HG02981 (cell line): ENCODE measurements at regions not wholly inside any gene's neighbourhood (a gene's known extent, or its start where the extent isn't known, plus 50 kb on each side); places are given as distances from the start of the nearest gene placed in this dataset.
"Not testable (repeated sequence)": the region's sequence is repeated elsewhere in the genome, so short reads cannot be mapped to it uniquely, and the experiment has no call there.

Source experiments
- ATAC-seq: cut with Tn5 transposase; IDR thresholded peaks from one replicate; pipeline ENCODE4 v1.9.1; 2021; ENCODE audit warnings: mild to moderate bottlenecking, moderate library complexity; ENCODE audit not compliant: unreplicated experiment

DNA sequence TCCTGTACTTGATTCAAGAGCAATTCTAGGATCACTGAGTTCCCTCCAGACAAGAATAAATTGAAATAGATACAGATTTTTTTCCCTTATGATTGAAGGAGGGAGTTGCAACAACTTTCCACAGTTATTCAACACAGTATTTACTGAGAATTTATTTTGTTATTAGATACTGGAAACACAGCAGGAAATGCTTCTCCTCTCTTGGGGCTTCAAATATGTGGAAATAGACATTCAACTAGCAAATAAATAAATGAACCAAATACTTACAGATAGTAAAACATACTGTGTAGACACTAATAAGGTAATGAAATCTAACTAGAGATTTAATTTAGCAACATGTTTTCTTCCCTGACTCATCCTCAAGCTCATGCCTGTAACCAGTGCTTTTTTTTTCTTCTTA is 169.2 kb downstream of the LNPK start:
- no peak for ATAC-seq

DNA sequence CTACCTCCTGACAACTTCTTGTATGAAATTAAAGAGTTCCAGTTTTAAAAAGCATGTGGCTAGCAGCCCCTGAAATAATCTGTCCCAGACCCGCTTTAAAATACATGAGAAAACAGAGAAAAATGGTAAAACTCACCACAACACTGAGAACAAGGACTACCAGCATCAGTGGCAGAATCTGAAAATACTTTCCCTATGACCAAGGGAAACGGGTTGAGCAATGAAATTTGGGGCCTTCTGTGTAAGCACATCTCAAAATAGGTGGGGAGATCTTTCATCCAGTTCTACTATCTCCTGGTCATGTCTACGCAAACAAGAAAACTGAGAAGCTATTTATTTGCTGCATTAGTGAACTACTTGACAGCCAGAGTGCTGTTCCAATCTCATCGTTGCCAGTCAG is 172.3 kb downstream of the LNPK start:
- ATAC-seq, result no peak

DNA sequence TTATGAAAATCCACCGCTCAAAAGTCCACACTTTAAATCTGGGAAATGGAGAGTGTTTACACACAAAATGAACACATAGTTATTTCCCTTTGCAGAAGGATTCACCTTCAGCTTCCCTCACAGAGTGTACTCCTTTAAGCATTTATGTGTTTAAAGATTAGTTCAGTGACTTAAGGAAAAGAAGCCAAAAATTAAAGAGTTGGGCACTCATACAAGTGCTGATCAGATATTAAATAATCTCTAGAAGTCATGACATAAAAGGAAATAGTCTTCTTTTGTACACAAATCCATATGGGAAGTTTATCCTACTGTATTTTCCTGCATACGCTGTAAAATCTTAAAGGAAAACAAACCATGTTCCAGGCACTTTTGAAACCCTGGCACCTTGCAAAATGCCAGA is 174.2 kb downstream of the LNPK start:
- no peak for ATAC-seq

DNA sequence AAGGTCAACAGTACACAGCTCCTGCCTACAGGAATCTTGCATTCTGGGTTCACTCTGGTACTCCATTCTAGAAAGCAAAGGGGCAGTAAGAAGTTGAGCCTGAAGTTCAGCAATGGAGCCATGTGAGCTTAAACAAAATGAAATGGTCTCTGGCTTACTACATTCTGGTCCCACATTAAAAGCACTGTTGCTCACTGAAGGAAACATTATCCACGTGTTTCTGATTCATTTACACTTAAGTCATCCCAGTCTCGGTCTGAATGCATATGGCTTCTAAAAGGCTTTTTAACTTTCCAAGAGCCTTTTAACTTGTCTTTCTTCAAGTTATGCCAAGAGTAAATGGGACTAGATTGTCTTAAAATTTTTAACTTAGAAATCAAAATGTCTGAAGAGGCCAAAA is 177.8 kb downstream of the LNPK start:
- no peak for ATAC-seq

DNA sequence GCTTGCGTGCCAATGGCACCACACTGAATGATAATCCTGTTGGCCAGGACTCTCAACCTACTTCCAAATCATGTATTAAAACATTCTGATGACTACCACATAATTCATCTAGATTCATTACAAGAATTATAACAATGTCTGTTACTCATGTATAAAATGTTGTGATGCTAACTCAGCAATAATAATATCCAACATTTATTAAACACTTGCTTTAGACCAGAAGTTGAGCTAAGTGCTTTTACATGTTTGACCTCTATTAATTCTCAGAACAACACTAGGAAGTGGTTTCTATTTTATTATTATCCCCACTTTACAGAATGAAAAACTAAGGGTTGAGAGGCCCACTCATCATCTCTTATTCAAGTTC is 178.4 kb downstream of the LNPK start:
- no peak for ATAC-seq

DNA sequence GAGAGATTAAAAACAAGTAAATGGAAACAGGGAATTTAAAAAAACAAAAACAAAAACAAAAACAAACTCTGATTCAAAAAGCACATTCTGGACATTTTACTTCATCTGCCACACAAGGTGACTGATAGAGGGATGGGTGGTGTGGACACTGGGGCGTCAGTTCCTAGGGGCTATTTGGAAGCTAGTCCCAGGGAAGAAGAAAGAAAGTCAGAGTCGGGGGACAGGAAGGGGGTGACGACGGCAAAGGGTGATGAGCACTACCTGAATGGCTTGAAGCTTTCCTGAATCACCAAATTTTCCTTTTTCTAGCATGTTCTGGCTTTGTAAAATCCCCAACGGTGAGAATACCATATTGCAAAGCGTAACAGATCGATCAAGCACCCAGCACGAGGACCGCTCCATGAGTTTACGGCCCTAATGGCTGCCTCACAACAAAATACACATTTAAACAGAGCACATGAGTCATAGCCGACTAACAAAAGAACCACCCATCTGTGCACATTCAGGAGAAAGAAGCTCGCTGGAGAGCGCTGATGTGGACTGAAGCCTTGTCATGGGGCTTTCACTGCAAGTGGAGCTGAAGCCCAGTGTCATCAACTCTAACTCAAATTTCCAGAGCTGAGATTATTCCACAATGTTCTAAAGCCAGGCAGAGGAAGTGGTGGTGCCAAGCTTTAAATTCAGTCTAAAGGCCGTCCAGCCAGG is 178.9 kb downstream of the LNPK start:
- no peak for ATAC-seq

DNA sequence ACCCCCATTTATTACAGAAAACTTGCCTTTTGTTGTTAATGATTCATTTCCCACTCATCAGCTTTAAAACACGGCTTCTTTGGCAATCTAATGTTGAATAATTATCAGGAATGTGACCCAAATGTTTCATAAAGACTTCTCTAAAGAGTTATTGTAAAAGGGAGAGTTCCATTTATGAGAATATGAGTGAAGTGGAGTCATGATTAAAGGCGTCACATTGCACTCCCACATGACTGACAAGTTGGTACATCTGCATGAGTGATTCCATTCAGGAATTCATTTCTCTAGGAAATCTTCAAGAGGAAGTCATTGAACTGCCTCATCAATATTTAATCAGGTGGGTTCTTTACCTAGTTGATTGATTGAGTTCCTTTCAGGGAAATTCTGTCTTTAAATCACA is 184.8 kb downstream of the LNPK start:
- ATAC-seq, result no peak

DNA sequence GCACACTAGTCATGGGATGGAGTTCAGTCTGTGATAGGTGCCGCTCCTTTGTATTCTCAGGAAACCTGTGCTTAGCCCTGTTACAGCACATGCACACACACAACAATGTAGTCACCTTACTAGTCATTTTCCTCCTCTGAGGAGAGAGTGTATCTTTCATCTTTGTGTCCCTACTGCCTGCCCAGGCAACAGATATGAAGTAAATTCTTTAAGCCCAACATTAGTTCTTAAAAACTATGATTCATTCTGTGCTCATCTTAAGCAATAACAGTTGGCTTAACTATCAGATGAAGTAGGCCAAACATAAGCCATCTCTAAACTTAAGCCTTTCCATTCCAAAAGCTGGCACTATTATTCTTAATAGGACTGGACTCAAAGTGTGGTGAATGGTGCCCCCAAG is 186.5 kb downstream of the LNPK start:
- ATAC-seq, result no peak

DNA sequence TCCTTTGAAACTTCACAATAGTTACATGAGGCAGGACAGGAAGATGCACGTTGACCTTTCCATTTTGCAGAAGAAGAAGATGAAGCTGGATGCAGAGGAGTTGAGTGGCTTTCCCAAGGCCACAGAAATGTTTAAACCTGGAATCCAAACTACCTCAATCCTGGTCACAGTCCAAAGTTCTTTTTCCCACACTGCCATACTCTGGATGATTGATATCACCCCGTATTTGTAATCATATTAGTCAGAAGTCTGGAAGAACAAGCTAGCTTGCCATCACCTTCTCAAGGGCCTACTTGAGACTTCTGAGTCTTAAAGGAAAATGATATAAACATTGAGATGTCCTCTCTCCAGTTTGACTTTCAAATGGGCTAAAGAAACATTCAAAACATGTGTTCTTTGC is 190.1 kb downstream of the LNPK start:
- no peak for ATAC-seq

DNA sequence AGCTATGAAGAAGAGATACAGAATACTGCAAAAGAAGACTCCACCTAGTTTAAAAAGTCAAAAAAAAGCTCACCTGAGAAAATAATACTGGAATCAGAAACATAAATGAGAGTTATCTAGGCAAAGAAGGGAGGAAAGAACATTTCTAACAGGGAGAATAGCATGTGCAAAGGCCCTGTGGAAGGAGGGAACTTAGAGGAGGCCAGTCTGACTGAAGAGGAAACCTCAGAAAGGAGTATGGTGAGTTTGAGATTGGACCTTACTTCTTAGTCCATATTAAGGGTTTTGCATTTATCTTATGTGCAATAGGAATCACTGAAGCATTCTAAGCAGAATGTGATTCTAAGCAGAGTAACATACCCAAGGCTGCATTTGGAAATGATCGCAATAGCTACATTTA is 193.2 kb downstream of the LNPK start:
- ATAC-seq, result no peak

DNA sequence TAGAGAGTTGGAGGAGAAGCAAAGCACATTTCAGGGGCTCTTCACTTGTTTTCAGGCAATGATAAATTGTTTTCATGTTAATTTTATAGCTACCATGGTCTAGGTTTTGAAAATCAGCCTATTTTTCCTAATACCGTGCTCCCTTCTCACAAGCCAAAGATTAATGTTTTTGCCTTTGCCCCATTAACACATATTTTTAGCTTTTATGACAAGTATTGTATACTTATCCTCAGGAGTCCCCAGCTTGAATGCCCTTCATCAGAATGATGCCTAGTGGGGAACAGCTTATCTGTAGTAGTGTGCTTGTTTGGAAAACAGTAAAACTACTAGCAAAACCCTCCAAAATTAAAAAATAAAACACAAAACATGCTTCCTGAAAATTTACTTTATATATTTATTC is 194.0 kb downstream of the LNPK start:
- no peak for ATAC-seq

DNA sequence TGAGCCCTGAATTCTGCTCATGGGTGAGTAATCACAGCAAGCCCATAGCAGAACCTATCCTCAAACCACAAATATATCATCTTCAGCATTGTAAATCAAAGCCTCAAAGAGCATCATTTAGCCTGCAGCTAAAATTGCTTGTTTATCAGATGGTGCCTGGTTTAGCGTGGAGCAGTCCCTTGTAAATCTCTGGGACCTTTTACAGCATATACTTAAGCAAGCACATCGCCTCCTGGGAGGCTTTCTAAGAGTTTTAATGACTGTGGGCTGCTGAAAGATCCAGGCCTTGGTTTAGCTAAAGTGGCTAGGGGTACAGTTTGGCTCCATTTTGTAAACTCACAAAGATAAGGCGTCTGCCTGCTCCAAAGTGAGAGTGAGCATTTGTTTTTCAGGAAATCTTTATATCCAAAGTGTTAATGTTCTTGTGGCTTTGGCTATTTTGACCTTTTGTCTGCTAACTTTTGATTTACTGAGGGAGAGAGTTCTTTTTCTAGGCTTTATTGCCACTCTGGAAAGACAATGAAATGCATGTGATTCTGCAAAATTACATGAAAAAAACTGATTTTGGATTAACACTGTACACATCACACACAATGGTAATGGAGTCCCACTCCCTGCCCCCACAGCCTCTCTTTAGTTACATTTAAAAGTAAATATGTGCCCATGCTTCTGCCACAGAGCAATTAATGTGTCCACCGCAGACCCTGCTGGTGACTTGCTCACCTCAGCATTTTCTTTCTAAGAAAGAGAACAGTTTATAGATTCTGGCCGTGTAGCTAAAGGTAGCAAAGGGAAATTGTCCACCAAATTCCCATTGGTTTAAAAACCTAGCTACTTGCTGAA is 194.8 kb downstream of the LNPK start:
- no peak for ATAC-seq

DNA sequence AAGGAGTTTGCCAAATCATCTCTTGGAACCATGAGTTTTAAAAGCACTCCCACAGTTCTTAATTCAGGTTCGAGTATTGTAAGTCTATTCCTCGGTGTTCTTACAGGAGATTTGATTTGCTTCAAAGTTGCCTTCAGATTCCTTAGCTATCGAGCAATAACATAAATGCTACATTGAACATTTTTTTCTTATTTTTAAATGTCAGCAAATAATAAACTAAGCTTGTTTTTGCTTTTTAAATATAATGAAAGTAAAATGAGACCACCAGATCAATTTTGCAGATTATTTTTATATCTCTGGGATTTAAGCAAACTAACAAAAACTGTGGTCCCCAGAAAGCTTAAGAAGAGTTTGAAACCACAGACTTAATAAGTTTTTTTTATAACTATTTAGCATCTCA is 195.5 kb downstream of the LNPK start:
- no peak for ATAC-seq

DNA sequence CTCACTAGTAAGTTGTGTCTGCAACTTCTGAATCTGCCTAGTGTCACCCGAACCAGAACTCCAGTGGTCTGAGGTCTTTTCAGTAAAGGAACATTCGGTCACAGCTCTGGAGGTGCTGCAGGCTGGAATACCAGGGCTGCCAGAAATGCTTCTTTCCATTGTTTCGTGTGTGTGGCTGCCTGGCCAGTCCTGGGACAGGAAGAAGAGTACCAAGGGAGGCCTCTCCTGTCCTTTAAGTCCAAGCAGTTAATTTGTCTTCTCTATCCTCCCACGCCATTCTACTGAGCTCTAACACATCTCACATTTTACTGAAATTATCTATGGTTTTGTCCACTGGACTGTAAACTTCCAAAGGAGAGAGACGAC is 196.0 kb downstream of the LNPK start:
- no peak for ATAC-seq

DNA sequence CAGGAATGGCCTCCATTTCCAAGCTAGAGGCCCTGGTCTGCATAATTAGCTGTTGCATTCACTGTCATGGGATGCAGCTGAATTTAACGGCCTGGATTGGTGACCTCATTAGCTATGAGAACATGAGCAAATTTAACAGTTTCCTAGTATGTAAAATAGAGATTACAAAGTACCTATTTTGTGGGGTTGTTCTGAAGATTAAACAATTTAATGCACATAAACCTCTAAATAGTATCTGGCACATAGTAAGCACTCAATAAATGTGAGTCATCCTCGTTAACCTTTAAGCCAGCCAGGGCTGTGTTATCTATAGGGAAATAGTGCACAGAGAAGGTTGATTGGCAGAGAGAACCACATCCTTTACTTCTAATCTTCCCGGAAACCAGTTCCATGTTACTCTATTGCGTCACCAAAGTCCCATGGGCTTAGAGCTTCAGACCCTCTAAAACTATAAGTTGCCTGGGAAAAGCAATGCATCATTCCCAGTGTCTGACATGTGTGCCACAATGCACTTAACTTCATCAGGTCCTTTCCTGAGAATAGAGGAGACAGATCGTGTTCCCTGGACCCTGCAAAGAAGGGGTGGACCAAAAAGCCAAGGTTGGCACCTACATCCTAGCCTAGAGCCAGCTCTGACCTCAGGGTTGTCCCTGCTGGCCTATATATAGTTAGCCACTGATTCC is 196.5 kb downstream of the LNPK start:
- no peak for ATAC-seq

DNA sequence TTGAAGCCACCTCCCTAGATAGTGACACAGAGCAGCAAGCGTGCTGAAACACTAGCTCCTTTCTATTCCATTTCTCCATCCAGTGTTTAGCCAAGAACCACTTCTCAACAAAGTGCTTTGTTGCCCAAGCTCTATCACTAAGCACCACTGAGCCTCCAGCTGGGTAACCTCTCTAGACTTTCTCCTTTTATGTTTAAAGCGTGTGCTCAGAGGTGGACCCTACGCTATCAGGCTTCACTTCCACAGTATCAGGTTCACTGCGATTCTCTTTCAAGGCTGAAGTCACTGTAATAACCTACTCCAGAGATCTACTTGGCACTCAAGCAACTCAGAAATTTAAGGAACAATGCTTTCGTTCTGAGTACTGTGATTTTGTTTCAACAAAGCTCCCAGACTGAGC is 197.9 kb downstream of the LNPK start:
- no peak for ATAC-seq

DNA sequence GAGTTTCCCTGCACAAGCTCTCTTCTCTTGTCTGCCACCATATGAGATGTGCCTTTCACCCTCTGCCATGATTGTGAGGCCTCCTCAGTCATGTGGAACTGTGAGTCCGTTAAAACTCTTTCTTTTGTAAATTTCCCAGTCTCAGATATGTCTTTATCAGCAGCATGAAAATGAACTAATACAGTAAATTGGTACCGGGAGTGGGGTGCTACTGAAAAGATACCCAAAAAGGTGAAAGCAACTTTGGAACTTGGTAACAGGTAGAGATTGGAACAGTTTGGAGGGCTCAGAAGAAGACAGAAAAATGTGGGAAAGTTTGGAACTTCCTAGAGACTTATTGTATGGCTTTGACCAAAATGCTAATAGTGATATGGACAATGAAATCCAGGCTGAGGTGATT is 205.6 kb downstream of the LNPK start:
- ATAC-seq, result not testable (repeated sequence)

DNA sequence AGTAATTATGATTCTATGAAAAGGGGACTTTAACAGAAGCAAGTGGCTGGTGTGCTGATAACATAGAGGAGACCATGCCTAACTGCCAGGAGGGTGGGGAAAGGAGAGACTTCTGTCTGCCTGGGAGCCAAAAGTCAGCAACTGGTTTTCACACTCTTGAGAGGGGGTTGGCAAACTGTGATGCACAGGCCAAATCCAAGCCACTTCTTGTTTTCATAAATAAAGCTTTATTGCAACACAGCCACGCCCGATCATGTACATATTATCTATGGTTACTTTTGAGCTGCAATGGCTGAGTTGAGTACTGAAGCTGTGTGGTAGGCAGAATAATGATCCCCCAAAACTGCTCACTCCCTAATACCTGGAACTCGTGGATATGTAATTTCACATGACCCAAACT is 208.4 kb downstream of the LNPK start:
- no peak for ATAC-seq

DNA sequence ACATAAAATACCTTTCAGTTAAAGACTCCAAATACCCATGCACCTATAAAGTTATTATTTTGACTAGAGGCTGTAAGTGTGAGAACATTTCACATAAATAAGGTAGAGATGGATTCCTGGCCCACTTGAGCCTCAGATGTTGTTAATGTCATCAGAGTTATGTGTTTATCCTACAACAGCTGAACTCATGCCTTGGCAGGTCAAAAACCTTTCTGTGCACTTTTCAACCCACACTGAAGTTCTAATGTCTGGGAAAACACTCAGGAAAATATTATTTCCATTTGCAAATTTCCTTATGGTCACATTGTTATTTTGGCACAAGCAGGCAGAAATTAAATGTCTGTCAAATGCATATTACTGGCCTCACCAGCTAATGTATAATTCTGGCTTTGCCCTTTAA is 209.2 kb downstream of the LNPK start:
- no peak for ATAC-seq

DNA sequence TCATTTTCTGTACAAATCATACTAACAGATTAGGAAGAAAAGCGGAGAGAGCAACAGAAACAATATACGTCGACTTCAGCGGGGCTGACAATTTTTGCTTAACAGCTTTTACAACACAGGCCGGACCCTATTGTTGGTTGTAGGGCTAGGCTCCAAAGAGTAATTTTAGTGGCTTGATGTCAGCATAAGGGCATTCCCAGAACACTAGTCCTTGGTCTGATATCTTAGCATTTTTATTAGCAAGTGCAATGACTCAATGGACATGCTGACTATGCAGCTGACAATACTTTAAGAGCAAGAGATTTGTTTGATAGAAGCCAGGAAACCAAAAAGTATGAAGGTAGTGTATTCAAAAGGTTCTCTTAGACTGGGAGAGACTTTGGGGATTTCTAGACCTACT is 209.9 kb downstream of the LNPK start:
- no peak for ATAC-seq

DNA sequence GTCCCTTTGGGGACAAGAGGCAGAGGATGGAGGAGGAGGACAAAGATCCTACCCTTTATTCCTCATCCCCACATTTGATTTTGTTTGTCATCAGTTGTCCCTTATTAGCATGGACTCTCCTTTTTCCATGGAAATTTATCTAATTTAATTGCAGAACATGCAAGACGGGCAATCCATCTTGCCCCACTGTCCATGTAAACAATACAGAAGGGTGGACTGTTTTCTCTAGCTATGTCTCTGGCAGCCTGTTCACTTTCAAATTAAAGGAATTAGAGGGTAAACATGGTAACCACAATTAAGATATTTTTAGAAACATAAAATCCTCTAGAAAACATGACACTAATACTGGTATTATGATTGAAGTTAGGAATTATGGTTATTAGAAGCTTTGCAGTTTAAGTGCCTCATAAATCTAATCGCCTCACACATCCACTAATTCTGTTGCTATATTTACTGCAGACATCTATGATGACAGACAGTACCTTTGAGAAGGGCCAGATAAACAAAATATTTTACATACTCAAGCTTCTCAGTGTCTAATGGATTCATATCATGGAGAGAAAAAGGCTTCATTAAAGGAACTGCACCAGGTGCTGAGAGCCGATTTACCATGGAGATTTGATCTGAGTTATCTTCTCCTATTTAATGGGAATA is 215.5 kb downstream of the LNPK start:
- ATAC-seq, result no peak

DNA sequence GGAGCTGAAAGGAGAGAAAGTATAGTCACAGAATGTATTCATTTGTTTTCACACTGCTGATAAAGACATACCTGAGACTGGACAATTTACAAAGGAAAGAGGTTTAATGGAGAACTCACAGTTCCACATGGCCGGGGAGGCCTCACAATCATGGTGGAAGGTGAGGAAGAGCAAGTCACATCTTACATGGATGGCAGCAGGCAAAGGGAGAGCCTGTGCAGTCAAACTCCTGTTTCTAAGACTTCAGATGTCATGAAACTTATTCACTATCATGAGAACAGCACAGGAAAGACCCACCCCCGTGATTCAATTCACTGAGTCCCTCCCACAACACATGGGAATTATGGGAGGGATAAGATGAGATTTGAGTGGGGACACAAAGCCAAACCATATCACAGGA is 224.7 kb downstream of the LNPK start:
- ATAC-seq, result not testable (repeated sequence)
